H1 (cell line): ENCODE measurements at regions not wholly inside any gene's neighbourhood (a gene's known extent, or its start where the extent isn't known, plus 50 kb on each side); places are given as distances from the start of the nearest gene placed in this dataset.

Experiments used
- CTCF ChIP-seq, 3 experiments: IDR thresholded peaks; 1 replicate in 2 of 3; 2 replicates in 1 of 3; pipeline versions ENCODE4 v1.5.1 to v1.6.1; 2011; ENCODE audit warnings: low read length in 3 of 3, mild to moderate bottlenecking in 3 of 3, inconsistent platforms in 2 of 3, low read depth in 1 of 3, moderate library complexity in 1 of 3; ENCODE audit not compliant: insufficient read depth in 1 of 3; ENCODE audit errors: control extremely low read depth in 1 of 3
- EGR1 ChIP-seq: IDR thresholded peaks from 2 replicates; pipeline ENCODE4 v1.6.1; 2011; ENCODE audit warnings: low read depth, low read length, borderline replicate concordance
- EP300 ChIP-seq, 2 experiments: IDR thresholded peaks; 1 replicate in 1 of 2; 2 replicates in 1 of 2; pipeline ENCODE4 v1.6.1; 2011 to 2012; ENCODE audit warnings: low read depth in 2 of 2, low read length in 2 of 2, mild to moderate bottlenecking in 2 of 2, borderline replicate concordance in 1 of 2, inconsistent platforms in 1 of 2, moderate library complexity in 1 of 2
- EZH2 ChIP-seq: fragments of 200-600 bp; sonication (generic); IDR thresholded peaks from 2 replicates; pipeline ENCODE4 v1.7.1; 2012; ENCODE audit warnings: low read depth, mild to moderate bottlenecking, moderate library complexity, low read length, inconsistent platforms; ENCODE audit not compliant: severe bottlenecking
- POLR2A ChIP-seq, 2 experiments: IDR thresholded peaks; 1 replicate in 1 of 2; 2 replicates in 1 of 2; pipeline ENCODE4 v1.6.1; 2011; ENCODE audit warnings: low read depth in 2 of 2, low read length in 2 of 2, mild to moderate bottlenecking in 2 of 2; ENCODE audit errors: control extremely low read depth in 1 of 2
- POLR2AphosphoS5 ChIP-seq: IDR thresholded peaks from 2 replicates; pipeline ENCODE4 v1.6.1; 2011; ENCODE audit warnings: low read depth, low read length
- TCF12 ChIP-seq: IDR thresholded peaks from 2 replicates; pipeline ENCODE4 v1.6.1; 2011; ENCODE audit warnings: low read depth, mild to moderate bottlenecking, low read length

DNA sequence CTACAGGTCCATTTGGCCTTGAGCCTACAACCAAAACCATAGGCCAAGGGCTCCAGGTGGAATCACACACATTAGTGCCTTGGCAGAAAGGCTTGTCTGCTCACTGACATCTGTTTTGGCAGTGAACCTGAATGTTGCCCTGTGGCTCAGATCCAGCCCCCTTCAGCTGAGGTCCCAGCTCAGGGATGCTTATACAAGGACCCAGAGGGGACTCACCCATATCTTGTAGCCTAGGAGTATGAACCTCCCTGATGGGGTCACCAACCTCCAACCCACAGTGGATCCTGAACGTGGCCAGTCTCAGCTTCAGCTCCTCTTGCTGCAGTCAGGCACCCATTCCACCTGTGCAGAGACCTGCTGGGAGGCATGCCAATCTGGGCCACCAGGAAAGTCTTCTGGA lies 50.8 kb upstream of the HMX1 start:
- TF ChIP-seq EZH2 (no peak), CTCF (IDR thresholded peaks at IDR 0.05; ENCODE audit: control extremely low read depth in 1 of 3, insufficient read depth in 1 of 3, low read depth in 1 of 3, low read length in 3 of 3) (no peak), EGR1 (no peak), POLR2A (IDR thresholded peaks at IDR 0.05; ENCODE audit: control extremely low read depth in 1 of 2, low read depth in 2 of 2, low read length in 2 of 2) (no peak), TCF12 (no peak), EP300 (IDR thresholded peaks at IDR 0.05; ENCODE audit: borderline replicate concordance in 1 of 2, low read depth in 2 of 2, low read length in 2 of 2) (no peak), POLR2AphosphoS5 (no peak)
